ENCODE measurements at regions not wholly inside any gene's neighbourhood (a gene's known extent, or its start where the extent isn't known, plus 50 kb on each side); places are given as distances from the start of the nearest gene placed in this dataset.

- CTCF ChIA-PET, result no interaction called here
- Histone ChIP-seq H3K27ac (ENCODE audit: extremely low read depth, low read depth, low read length) (no peak overlapping the region), H3K4me1 (ENCODE audit: control insufficient read depth, insufficient read depth, low read length) (no peaks in the 10 kb centered on the region), H3K9me3 (ENCODE audit: control insufficient read depth, insufficient read depth, low read depth, low read length) (no peaks in the 10 kb centered on the region), H3K36me3 (ENCODE audit: control insufficient read depth in 2 of 2, insufficient read depth in 1 of 2, low read length in 2 of 2) (no peaks in the 10 kb centered on the region), H3K4me3 (ENCODE audit: low read depth, low read length) (no peak overlapping the region)
- POLR2A ChIA-PET, result no interaction called here
- no peak for TF ChIP-seq ZNF37A (tag by site-specific recombination; IDR thresholded peaks at IDR 0.05)
- TF ChIP-seq MYNN (tag by site-specific recombination; IDR thresholded peaks at IDR 0.05; ENCODE audit: borderline replicate concordance), result no peak
- TF ChIP-seq ZNF184 (tag by site-specific recombination; IDR thresholded peaks at IDR 0.05), result no peak
- TF ChIP-seq ZNF596 (tag by site-specific recombination; IDR thresholded peaks at IDR 0.05), result no peak
- TF ChIP-seq ZFHX2 (tag by site-specific recombination; conservative IDR thresholded peaks at IDR 0.05), result no peak
- TF ChIP-seq ZNF133 (tag by site-specific recombination; IDR thresholded peaks at IDR 0.05), result no peak
- no peak for TF ChIP-seq ZNF791 (tag by site-specific recombination; IDR thresholded peaks at IDR 0.05)
- TF ChIP-seq ZNF843 (tag by site-specific recombination; IDR thresholded peaks at IDR 0.05), result no peak
- TF ChIP-seq ZNF521 (tag by site-specific recombination; IDR thresholded peaks at IDR 0.05), result no peak
- no peak for TF ChIP-seq ZNF311 (tag by site-specific recombination; IDR thresholded peaks at IDR 0.05; ENCODE audit: borderline replicate concordance)
- TF ChIP-seq ZNF561 (tag by site-specific recombination; IDR thresholded peaks at IDR 0.05; ENCODE audit: borderline replicate concordance), result no peak
- no peak for TF ChIP-seq ZNF670 (tag by site-specific recombination; IDR thresholded peaks at IDR 0.05; ENCODE audit: low read depth)
- TF ChIP-seq SCRT1 (tag by site-specific recombination; IDR thresholded peaks at IDR 0.05; ENCODE audit: borderline replicate concordance), result no peak
Observed at GRCh38 chr14:49250517-49250916, 335.7 kb downstream of the RPS29 start.

- Histone ChIP-seq H3K4me3 (ENCODE audit: low read depth, low read length) (no peak overlapping the region), H3K27ac (ENCODE audit: extremely low read depth, low read depth, low read length) (no peak overlapping the region), H3K9me3 (ENCODE audit: control insufficient read depth, insufficient read depth, low read depth, low read length) (no peaks in the 10 kb centered on the region), H3K36me3 (ENCODE audit: control insufficient read depth in 2 of 2, insufficient read depth in 1 of 2, low read length in 2 of 2) (no peaks in the 10 kb centered on the region), H3K4me1 (ENCODE audit: control insufficient read depth, insufficient read depth, low read length) (no peaks in the 10 kb centered on the region)
- TF ChIP-seq SETDB1 (IDR thresholded peaks at IDR 0.05; ENCODE audit: insufficient read length, low read length), result no peak
- TF ChIP-seq ZNF830 (tag by site-specific recombination; IDR thresholded peaks at IDR 0.05; ENCODE audit: low read depth), result no peak
- no peak for TF ChIP-seq SALL2 (tag by site-specific recombination; IDR thresholded peaks at IDR 0.05; ENCODE audit: borderline replicate concordance)
- TF ChIP-seq ZNF510 (tag by site-specific recombination; IDR thresholded peaks at IDR 0.05; ENCODE audit: insufficient replicate concordance), result no peak
- no peak for TF ChIP-seq ZNF529 (tag by site-specific recombination; IDR thresholded peaks at IDR 0.05; ENCODE audit: insufficient replicate concordance)
- TF ChIP-seq ZNF350 (tag by site-specific recombination; IDR thresholded peaks at IDR 0.05), result no peak
- no peak for TF ChIP-seq BCL11A (tag by site-specific recombination; IDR thresholded peaks at IDR 0.05; ENCODE audit: low read depth)
- no peak for TF ChIP-seq PRDM1 (tag by site-specific recombination; IDR thresholded peaks at IDR 0.05)
- no peak for TF ChIP-seq ZNF658 (tag by site-specific recombination; IDR thresholded peaks at IDR 0.05)
- no peak for TF ChIP-seq ZNF555 (tag by site-specific recombination; conservative IDR thresholded peaks at IDR 0.05)
- no peak for TF ChIP-seq ZXDB (tag by site-specific recombination; IDR thresholded peaks at IDR 0.05)
- no peak for TF ChIP-seq ZBTB49 (tag by site-specific recombination; IDR thresholded peaks at IDR 0.05; ENCODE audit: low read depth)
- POLR2A ChIA-PET, result no interaction called here
- CTCF ChIA-PET, result no interaction called here
Observed at GRCh38 chr14:49250109-49250508, 336.1 kb downstream of the RPS29 start.
